ENCODE measurements at regions not wholly inside any gene's neighbourhood (a gene's known extent, or its start where the extent isn't known, plus 50 kb on each side); places are given as distances from the start of the nearest gene placed in this dataset.

DNA sequence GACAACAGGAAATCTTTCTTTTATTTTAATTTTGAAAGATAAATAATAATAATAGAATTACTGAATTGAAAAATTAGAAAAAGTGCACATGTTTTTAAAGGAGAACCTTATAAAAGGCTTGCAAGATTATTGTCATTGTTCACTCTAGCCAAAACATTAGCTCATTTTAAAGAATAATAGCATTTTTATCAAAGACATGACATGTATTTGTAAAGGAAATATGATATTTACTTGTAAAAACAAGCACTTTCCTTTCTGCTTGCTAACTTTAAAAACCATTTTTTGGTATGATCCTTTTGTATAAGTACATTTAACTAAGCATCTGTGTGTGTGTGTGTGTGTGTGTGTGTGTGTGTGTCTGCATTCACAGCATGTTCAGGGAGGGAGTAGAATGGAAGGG, 156.3 kb upstream of the C1orf87 start:
- no peak for TF ChIP-seq CTCF (IDR thresholded peaks at IDR 0.05; ENCODE audit: low read depth, low read length, poor library complexity, severe bottlenecking)
- no peak for TF ChIP-seq EZH2phosphoT487 (IDR thresholded peaks at IDR 0.05; ENCODE audit: borderline replicate concordance, low read length)

Measured in DOHH2 (cell line).